GM23338 (cell line): ENCODE measurements at regions not wholly inside any gene's neighbourhood (a gene's known extent, or its start where the extent isn't known, plus 50 kb on each side); places are given as distances from the start of the nearest gene placed in this dataset.

Experiments
- ATAC-seq: fragments of 200-7000 bp; cut with Tn5 transposase; 3 replicates; pipeline ENCODE4 v1.9.1; 2020
- DNase-seq: peaks from one replicate; pipeline ENCODE4 v3.0.0-alpha.2; 2015; ENCODE audit warnings: low spot score
- H2AFZ ChIP-seq: fragments of 200-600 bp; sonication (generic); 2 replicates; pipeline ENCODE4 v1.8.0; 2016; ENCODE audit warnings: antibody characterized with exemption, mild to moderate bottlenecking, moderate library complexity
- H3F3A ChIP-seq: fragments of 200-600 bp; sonication (generic); replicated peaks from 2 replicates; pipeline ENCODE4 v1.8.0; 2017; ENCODE audit warnings: antibody characterized with exemption, mixed run types, low read depth
- H3K27ac ChIP-seq: fragments of 200-600 bp; sonication (generic); 2 replicates; pipeline ENCODE4 v1.6.1; 2016; ENCODE audit warnings: low read depth
- H3K27me3 ChIP-seq: fragments of 200-600 bp; sonication (generic); 2 replicates; pipeline ENCODE4 v1.8.0; 2016; ENCODE audit warnings: mild to moderate bottlenecking, mixed run types, moderate library complexity; ENCODE audit not compliant: insufficient read depth
- H3K36me3 ChIP-seq: fragments of 200-600 bp; sonication (generic); 2 replicates; pipeline ENCODE4 v1.8.0; 2016; ENCODE audit warnings: mild to moderate bottlenecking; ENCODE audit not compliant: insufficient read depth
- H3K4me1 ChIP-seq: fragments of 200-600 bp; sonication (generic); 2 replicates; pipeline ENCODE4 v1.8.0; 2016; ENCODE audit warnings: mild to moderate bottlenecking, moderate library complexity; ENCODE audit not compliant: insufficient read depth
- H3K4me2 ChIP-seq: fragments of 200-600 bp; sonication (generic); 2 replicates; pipeline ENCODE4 v1.7.1; 2017; ENCODE audit warnings: mixed run types
- H3K4me3 ChIP-seq: fragments of 200-600 bp; sonication (generic); 2 replicates; pipeline ENCODE4 v1.6.1; 2016; ENCODE audit warnings: mixed run types
- H3K79me2 ChIP-seq: fragments of 200-600 bp; sonication (generic); replicated peaks from 2 replicates; pipeline ENCODE4 v1.8.0; 2017; ENCODE audit warnings: mild to moderate bottlenecking; ENCODE audit not compliant: insufficient read depth
- H3K9me2 ChIP-seq: fragments of 200-600 bp; sonication (generic); 2 replicates; pipeline ENCODE4 v1.8.0; 2017; ENCODE audit not compliant: insufficient read depth
- H4K20me1 ChIP-seq: fragments of 200-600 bp; sonication (generic); replicated peaks from 2 replicates; pipeline ENCODE4 v1.8.0; 2017; ENCODE audit warnings: mild to moderate bottlenecking; ENCODE audit not compliant: insufficient read depth
- H3K27ac Mint-ChIP-seq: 2 replicates; pipeline ENCODE4 v1.8.0; 2020; ENCODE audit warnings: inconsistent platforms, mild to moderate bottlenecking, moderate library complexity, mixed read lengths
- H3K27me3 Mint-ChIP-seq: 3 replicates; pipeline ENCODE4 v1.8.0; 2022; ENCODE audit warnings: low read depth, mild to moderate bottlenecking, moderate library complexity, mixed read lengths, inconsistent platforms; ENCODE audit not compliant: insufficient read depth, poor library complexity
- H3K36me3 Mint-ChIP-seq: 3 replicates; pipeline ENCODE4 v1.8.0; 2021; ENCODE audit warnings: low read depth, mild to moderate bottlenecking, inconsistent platforms, moderate library complexity, mixed read lengths
- H3K4me1 Mint-ChIP-seq: 3 replicates; pipeline ENCODE4 v1.8.0; 2020; ENCODE audit warnings: mild to moderate bottlenecking, inconsistent platforms, mixed read lengths
- H3K4me3 Mint-ChIP-seq: 3 replicates; pipeline ENCODE4 v1.8.0; 2021; ENCODE audit warnings: moderate library complexity, mild to moderate bottlenecking, inconsistent platforms, mixed read lengths
- H3K9me3 Mint-ChIP-seq: 3 replicates; pipeline ENCODE4 v1.8.0; 2020; ENCODE audit warnings: moderate library complexity, mild to moderate bottlenecking, inconsistent platforms, mixed read lengths
- CREB1 ChIP-seq: fragments of 250-450 bp; sonication (Bioruptor Pico); IDR thresholded peaks from 2 replicates; pipeline ENCODE4 v1.5.0; 2020; ENCODE audit warnings: low read depth, mild to moderate bottlenecking, moderate library complexity
- CTCF ChIP-seq, 2 experiments: fragments of 200-600 bp in 1 of 2; sonication (generic) in 1 of 2; conservative IDR thresholded peaks; 2 replicates each; pipeline versions ENCODE4 v1.5.1 to v1.6.1; 2016 to 2017; ENCODE audit warnings: antibody characterized with exemption in 2 of 2, low read depth in 2 of 2, mild to moderate bottlenecking in 2 of 2, moderate library complexity in 1 of 2
- EZH2 ChIP-seq: fragments of 200-600 bp; sonication (generic); IDR thresholded peaks from one replicate; pipeline ENCODE4 v1.8.0; 2017; ENCODE audit warnings: antibody characterized with exemption, mild to moderate bottlenecking, low read depth; ENCODE audit not compliant: unreplicated experiment
- EZH2phosphoT487 ChIP-seq: fragments of 200-600 bp; sonication (generic); IDR thresholded peaks from one replicate; pipeline ENCODE4 v1.8.1; 2018; ENCODE audit warnings: antibody characterized with exemption; ENCODE audit not compliant: unreplicated experiment
- JUNB ChIP-seq: IDR thresholded peaks from one replicate; pipeline ENCODE4 v1.6.1; 2016; ENCODE audit warnings: antibody characterized with exemption; ENCODE audit not compliant: unreplicated experiment
- NANOG ChIP-seq: IDR thresholded peaks from 2 replicates; pipeline ENCODE4 v1.6.1; 2016; ENCODE audit warnings: antibody characterized with exemption, borderline replicate concordance
- POLR2AphosphoS5 ChIP-seq: IDR thresholded peaks from 2 replicates; pipeline ENCODE4 v1.6.1; 2016; ENCODE audit warnings: antibody characterized with exemption, low read depth
- STAT1 ChIP-seq: IDR thresholded peaks from one replicate; pipeline ENCODE4 v1.6.1; 2016; ENCODE audit warnings: antibody characterized with exemption; ENCODE audit not compliant: unreplicated experiment
- ZNF114 ChIP-seq: fragments of 250-450 bp; sonication (Bioruptor Pico); IDR thresholded peaks from 2 replicates; pipeline ENCODE4 v1.5.0; 2020; ENCODE audit warnings: mild to moderate bottlenecking, moderate library complexity
- ZNF331 ChIP-seq: fragments of 250-450 bp; sonication (Bioruptor Pico); IDR thresholded peaks from 2 replicates; pipeline ENCODE4 v1.5.0; 2020; ENCODE audit warnings: low read depth, mild to moderate bottlenecking, moderate library complexity
- ZNF462 ChIP-seq: fragments of 250-450 bp; sonication (Bioruptor Pico); IDR thresholded peaks from 2 replicates; pipeline ENCODE4 v1.5.0; 2020; ENCODE audit warnings: mild to moderate bottlenecking, moderate library complexity
- TF ChIP-seq, protein P1 (sequence below): IDR thresholded peaks from 2 replicates; pipeline ENCODE4 v1.6.1; 2016; ENCODE audit warnings: antibody characterized with exemption
- TF ChIP-seq, protein P2 (sequence below): IDR thresholded peaks from one replicate; pipeline ENCODE4 v1.6.1; 2018; ENCODE audit warnings: antibody characterized with exemption; ENCODE audit not compliant: unreplicated experiment

DNA sequence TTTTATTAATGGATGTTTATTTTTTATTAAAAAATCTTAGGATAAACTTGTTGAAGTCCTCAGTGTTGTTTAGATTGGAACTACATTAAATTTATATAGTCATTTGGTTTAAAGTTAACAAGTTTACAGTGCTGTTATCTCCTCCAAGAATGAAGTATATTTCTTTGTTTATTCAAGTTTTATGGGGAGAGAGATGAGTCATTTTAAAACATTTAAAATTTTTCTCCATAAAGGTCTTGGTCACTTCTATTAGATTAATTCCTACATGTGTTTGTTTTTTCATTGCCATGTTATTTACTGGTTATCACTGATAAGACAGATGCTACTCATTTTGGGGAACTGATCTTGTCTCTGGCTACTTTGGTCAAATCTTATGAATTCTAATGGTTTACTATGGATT, 429.6 kb downstream of the METTL15 start:
- H3K9me2 ChIP-seq: no peaks in the 10 kb centered on the region
- TF ChIP-seq CTCF (conservative IDR thresholded peaks at IDR 0.05; ENCODE audit: low read depth in 2 of 2) (no peak), POLR2AphosphoS5 (no peak), NANOG (no peak), ZNF462 (CRISPR knock-in tag) (no peak), EZH2phosphoT487 (no peak), CREB1 (no peak), EZH2 (no peak), ZNF114 (no peak), JUNB (no peak), STAT1 (no peak), ZNF331 (no peak)
- TF ChIP-seq, protein P1, sequence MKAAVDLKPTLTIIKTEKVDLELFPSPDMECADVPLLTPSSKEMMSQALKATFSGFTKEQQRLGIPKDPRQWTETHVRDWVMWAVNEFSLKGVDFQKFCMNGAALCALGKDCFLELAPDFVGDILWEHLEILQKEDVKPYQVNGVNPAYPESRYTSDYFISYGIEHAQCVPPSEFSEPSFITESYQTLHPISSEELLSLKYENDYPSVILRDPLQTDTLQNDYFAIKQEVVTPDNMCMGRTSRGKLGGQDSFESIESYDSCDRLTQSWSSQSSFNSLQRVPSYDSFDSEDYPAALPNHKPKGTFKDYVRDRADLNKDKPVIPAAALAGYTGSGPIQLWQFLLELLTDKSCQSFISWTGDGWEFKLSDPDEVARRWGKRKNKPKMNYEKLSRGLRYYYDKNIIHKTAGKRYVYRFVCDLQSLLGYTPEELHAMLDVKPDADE: no peak
- TF ChIP-seq, protein P2, sequence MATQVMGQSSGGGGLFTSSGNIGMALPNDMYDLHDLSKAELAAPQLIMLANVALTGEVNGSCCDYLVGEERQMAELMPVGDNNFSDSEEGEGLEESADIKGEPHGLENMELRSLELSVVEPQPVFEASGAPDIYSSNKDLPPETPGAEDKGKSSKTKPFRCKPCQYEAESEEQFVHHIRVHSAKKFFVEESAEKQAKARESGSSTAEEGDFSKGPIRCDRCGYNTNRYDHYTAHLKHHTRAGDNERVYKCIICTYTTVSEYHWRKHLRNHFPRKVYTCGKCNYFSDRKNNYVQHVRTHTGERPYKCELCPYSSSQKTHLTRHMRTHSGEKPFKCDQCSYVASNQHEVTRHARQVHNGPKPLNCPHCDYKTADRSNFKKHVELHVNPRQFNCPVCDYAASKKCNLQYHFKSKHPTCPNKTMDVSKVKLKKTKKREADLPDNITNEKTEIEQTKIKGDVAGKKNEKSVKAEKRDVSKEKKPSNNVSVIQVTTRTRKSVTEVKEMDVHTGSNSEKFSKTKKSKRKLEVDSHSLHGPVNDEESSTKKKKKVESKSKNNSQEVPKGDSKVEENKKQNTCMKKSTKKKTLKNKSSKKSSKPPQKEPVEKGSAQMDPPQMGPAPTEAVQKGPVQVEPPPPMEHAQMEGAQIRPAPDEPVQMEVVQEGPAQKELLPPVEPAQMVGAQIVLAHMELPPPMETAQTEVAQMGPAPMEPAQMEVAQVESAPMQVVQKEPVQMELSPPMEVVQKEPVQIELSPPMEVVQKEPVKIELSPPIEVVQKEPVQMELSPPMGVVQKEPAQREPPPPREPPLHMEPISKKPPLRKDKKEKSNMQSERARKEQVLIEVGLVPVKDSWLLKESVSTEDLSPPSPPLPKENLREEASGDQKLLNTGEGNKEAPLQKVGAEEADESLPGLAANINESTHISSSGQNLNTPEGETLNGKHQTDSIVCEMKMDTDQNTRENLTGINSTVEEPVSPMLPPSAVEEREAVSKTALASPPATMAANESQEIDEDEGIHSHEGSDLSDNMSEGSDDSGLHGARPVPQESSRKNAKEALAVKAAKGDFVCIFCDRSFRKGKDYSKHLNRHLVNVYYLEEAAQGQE: no peak
- H3K4me1 Mint-ChIP-seq: no peaks in the 10 kb centered on the region
- no peaks in the 10 kb centered on the region for H3K4me1 ChIP-seq
- H2AFZ ChIP-seq: no peak overlapping the region
- H3K79me2 ChIP-seq: no peaks in the 10 kb centered on the region
- H4K20me1 ChIP-seq: no peaks in the 10 kb centered on the region
- ATAC-seq (no peak), DNase-seq (no peak)
- no peaks in the 10 kb centered on the region for H3K27me3 ChIP-seq
- no peaks in the 10 kb centered on the region for H3F3A ChIP-seq
- H3K27ac Mint-ChIP-seq: no peak overlapping the region
- peaks cover 3% of the 10 kb centered on the region for H3K27me3 Mint-ChIP-seq
- H3K9me3 Mint-ChIP-seq: no peaks in the 10 kb centered on the region
- no peak overlapping the region for H3K4me2 ChIP-seq
- H3K4me3 Mint-ChIP-seq: no peak overlapping the region
- no peak overlapping the region for H3K27ac ChIP-seq
- H3K4me3 ChIP-seq: no peak overlapping the region
- H3K36me3 ChIP-seq: no peaks in the 10 kb centered on the region
- H3K36me3 Mint-ChIP-seq: no peaks in the 10 kb centered on the region
